Anterior cingulate cortex (tissue), 58 donors: ENCODE measurements at regions not wholly inside any gene's neighbourhood (a gene's known extent, or its start where the extent isn't known, plus 50 kb on each side); places are given as distances from the start of the nearest gene placed in this dataset.

ENCODE experiments used
- DNase-seq, 58 donors: peaks; one replicate each; lab custom pipeline; 2025; lab: John Stamatoyannopoulos, UW

DNA sequence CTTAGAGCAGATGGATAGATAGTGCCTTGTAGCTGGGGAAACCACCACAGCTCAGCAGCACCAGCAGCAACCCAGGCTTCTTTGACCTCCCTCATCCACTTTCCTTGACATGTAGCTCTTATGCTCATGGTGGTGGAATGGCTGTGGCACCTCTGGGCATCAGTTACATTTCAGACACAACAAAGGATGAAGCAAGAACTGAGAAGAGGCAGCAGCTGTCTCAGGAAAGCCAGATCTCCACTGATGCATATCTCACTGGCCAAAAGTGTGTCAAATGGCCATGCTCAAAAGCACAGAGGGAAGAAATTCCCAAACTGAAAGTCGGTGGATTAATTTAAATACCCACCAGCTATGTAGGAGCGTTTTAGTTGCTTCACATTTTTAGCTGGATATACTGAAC is 671.4 kb upstream of the SALL1 start:
- no peak for DNase-seq

DNA sequence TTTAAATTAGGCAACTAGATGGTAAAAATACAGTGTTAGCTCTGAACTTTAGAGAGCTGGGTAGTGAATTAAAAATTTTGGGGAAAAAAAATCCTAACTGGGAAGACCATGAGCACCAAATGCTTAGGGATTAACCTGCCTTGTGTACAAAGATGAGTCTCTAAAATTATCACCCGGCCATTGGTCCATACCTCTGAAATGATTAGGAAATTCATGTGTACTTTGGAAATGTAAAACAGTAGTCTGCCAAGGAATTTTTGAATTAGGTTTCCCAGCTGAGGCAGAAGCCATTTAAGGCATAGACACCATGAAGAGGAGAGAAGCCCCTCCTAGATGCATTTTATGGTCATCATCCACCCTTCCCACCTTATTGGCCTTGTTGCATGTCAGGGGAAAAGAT is 670.5 kb upstream of the SALL1 start:
- DNase-seq = no peak

DNA sequence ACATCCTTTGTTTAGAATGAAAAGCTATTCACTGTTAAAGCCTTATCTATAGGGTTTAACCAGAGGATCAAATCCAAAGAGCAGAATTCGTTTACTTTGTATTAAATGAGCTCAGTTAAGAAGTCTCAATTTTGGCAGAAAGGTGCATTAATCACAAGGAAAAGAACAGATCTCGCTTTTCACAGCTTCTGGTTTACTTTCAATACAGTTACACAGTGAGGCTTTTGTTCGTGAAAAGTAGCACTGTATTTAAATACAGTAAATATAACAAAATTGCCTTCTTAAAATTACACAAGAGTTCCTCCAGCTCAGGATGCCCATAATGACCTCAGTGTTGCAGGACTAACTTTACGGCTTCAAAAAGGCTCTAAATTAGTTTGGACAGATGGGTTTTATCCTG is 669.1 kb upstream of the SALL1 start:
- no peak for DNase-seq

GRCh38 chr16:51818342-51818944 is 667.4 kb upstream of the SALL1 start:
- peak in 14 of 58 donors; percentile 0 to 34 (median 4) for DNase-seq

DNA sequence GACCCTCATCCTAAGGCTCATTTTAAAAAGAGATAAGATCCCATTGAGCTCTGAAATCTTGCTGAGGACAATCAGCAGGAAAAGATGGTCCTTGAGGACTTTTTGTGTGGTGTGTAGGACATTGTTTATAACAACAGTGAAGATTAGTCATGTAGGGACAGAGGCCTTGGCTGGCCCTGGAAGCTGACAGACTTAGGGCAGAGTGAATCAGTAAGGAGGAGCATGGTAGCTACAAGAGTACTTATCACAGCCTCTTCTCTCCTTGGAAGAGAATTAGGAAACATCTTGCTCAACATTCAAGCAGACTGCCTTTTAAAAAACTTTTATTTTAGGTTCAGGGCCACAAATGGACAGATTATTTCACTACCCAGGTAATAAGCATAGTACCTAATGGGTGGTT is 665.9 kb upstream of the SALL1 start:
- no peak for DNase-seq

DNA sequence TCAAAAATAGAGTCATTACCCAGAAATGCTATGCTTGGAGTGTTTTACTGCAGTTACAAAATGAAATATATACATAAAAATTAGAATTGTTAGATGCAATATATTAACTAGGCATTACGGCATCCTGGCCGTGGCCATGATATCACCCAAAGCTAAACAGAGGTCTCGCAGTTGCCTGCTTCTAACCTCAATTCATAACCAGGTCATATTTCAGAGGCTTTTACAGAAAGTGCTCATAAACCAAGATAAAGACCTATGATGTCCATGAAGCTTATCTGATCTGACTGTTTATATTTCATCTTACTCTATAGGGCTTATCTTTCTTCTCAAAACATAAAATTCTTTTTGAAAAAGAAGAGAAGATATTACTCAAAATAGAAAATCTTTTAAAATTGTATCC is 664.5 kb upstream of the SALL1 start:
- DNase-seq = no peak

GRCh38 chr16:51814617-51815016 is 663.5 kb upstream of the SALL1 start:
- no peak for DNase-seq

- no peak for DNase-seq
These were observed 662.5 kb upstream of the SALL1 start for GRCh38 chr16:51813609-51814008.

DNA sequence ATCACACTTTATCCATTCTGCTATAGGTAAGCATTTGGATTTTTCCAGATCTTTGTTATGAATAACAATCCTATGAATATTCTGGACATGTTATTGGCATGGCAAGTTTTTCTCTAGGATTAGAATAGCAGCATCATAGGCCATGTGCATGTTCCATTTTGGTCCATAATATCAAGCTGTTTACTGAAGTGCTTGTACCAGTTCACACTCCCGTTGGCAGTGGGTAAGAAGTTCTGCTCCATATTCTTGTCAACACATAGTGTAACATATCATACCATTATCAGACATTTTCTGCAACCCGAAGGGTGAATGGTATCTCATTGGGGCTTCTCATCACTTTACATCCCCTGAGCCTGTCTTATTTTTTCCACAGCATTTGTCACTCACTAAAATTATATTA is 661.9 kb upstream of the SALL1 start:
- no peak for DNase-seq

- DNase-seq = no peak
These were observed 656.5 kb upstream of the SALL1 start for GRCh38 chr16:51807551-51807950.

- no peak for DNase-seq
These were observed 650.6 kb upstream of the SALL1 start for GRCh38 chr16:51801635-51802034.

- no peak for DNase-seq
These were observed 646.7 kb upstream of the SALL1 start for GRCh38 chr16:51797669-51798259.

DNA sequence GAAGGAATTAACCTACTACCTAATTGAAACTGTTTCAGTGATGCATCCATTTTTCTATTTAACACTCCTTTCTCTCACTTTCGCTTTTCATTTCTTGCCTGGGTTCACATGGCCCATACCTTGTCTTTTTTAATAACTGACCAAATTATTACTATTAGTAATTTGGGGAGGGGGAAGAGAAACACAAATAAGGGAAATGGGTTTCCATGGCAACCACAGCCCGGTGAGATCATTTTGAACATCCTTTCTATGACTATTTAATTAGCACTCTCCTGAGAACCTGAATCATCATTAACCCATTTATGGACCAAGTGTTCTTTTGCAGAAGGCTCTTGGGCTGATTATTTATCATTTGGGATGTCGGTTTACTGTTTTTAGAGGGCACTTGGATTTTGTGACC is 628.2 kb upstream of the SALL1 start:
- DNase-seq = no peak

DNA sequence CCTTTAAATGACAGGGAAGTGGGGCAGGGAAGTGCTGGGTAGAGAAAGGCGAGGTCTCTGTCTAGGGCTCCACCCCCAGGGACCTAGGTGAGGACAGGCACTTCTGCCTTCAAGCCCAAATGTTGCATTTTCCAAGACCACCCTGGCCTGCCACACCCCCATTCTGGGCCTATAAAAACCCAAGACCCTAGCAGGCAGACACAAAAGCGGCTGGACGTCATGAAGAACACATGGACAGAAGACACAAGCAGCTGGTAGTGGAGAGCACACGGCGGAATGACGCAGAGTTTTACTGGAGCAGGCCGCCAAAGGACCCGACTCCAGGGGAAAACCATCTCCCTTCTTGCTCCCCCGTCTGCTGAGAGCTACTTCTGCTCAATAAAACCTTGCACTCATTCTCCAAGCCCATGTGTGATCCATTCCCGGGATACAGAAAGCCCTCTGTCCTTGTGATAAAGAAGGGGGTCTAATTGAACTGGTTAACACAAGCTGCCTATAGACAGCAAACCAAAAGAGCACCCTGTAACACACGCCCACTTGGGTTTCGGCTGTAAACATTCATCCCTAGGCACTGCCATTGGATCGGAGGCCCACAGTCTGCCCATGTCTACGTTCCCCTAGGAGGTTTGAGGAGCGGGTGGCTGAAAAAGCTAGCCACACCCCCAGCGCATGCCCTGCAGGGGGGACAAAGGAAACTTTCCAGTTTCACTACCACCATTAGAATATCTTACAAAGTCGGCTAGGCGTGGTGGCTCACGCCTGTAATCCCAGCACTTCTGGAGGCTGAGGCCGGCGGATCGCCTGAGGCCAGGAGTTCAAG is 622.2 kb upstream of the SALL1 start:
- no peak for DNase-seq

DNA sequence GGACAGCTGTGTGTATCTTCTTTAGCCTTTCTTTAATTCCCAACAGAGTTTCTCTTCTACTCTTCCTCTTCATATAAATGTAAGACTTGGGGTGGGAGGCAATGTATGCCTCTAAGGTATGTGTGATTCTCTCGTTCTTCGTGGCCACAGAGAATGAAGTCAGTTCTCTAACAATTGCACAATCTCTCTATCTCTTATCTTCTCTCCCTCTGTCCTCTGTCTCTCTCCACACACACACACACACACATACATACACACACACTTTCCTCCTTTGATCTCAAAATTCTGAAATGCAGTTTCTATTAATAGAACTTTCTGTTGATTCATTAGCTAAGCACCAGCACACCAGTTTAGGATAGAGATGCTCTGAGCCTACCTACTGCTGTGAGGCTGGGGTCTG is 615.7 kb upstream of the SALL1 start:
- DNase-seq = no peak

DNA sequence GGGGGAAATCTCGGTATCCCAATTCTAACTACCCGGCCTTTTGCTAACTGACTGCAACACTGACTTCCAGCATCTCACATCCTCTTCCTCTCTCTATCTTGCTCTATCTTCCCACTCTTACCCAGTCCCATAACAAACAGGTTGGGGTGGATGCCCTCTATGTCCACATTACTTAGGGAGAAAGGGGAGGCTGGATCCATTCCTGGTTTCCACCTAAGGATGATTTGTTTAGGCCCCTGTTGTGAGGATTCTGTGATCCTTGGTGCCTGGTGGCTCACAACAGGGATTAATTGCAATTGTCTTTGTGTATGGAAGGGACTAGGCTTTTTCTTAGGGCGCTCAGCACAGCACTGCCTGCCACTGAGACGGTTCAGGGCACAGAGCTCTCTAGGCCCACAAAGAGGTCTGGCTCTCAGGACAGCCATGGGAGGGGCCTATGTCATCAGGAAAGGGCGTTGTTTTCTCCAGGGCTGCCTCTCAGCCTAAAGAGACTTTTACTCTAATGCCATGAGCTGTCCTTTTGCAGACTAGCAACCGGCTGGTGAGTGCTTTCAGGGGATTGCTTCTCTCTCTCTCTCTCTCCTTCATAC is 612.1 kb upstream of the SALL1 start:
- no peak for DNase-seq

DNA sequence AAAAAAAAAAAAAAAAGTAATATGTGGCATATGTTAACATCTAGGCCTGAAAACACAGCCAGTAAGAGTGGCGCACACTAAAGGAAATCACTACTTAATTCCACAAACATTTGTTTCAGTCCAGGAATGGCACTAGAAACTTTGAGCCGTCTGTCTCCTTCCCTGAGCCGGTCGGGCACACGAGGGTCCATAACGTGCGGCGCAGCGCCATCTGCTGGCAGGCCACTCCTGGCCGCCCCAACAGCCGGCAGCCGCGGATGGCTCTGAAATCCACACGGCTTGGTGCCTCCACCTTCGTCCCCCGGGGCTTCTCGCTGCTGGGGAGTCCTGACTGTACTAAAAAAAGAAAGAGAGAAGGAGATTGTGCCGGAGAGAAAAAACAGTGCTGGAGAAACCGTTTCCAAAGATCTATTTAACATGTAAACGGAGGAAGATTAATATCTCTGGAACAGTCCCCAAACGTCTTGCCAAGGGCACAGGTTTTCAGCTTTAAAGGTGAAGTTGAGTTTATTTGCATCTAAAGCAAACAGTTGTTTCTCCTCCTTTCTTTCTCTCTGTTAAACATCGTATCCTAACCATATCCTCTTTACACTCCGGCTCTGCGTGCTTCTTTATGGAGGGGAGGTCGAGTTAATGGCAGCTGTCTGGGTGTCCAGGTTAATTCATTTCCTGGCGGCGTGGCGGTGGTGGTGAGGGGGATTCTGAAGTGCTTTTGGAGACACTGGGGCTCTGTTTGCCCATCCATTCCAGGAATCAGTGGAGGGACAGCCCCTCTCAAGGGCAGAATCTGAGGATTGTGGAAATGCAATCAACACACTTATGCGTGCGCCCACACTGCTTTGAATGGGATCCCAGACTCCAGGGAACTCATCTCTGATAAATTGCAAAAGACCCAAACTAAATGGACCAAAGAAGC is 611.3 kb upstream of the SALL1 start:
- peak in 55 of 58 donors; percentile 5 to 90 (median 67) for DNase-seq

GRCh38 chr16:51761001-51761400 is 609.9 kb upstream of the SALL1 start:
- no peak for DNase-seq

- no peak for DNase-seq
These were observed 608.9 kb upstream of the SALL1 start for GRCh38 chr16:51759999-51760398.

DNA sequence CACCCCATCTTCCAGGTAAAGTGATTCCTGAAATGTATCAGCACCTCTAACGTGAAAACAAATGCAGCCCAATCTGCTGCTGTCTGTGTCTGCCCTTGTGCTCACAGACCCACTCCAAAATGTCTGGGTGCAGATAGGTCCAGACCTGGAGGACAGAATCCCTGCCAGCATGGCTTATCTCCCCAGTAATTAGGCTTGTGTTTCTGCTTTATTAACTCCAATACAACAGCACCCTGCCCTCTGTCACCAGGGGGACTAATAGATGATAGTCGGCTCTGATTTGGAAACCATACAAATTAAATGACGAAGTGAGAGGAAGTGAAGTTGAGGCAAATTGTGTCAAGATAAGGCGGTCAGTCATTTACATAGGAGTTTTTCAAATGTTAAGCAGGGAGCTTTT is 608.3 kb upstream of the SALL1 start:
- DNase-seq = no peak
